Astrocyte (in vitro differentiated cells and primary cell): ENCODE measurements at regions not wholly inside any gene's neighbourhood (a gene's known extent, or its start where the extent isn't known, plus 50 kb on each side); places are given as distances from the start of the nearest gene placed in this dataset.

Source experiments
- CTCF ChIP-seq: IDR thresholded peaks from 2 replicates; pipeline ENCODE4 v1.5.1; 2011; ENCODE audit warnings: low read depth, mild to moderate bottlenecking, inconsistent platforms, low read length, moderate library complexity; ENCODE audit not compliant: insufficient read depth
- EZH2 ChIP-seq: IDR thresholded peaks from 2 replicates; pipeline ENCODE4 v1.6.1; 2012; ENCODE audit warnings: mild to moderate bottlenecking, low read length, inconsistent platforms; ENCODE audit not compliant: insufficient read depth

GRCh38 chr12:28896421-28896820 lies 252.7 kb upstream of the FAR2 start:
- TF ChIP-seq CTCF: no peak
- no peak for TF ChIP-seq EZH2
